Adrenal gland (tissue), 5 donors: ENCODE measurements at regions not wholly inside any gene's neighbourhood (a gene's known extent, or its start where the extent isn't known, plus 50 kb on each side); places are given as distances from the start of the nearest gene placed in this dataset.

Experiments used
- CTCF ChIP-seq, 6 experiments: fragments of 450-650 bp in 4 of 6; fragments of 200-600 bp in 2 of 6; sonication (generic) in 1 of 6; IDR thresholded peaks; 1 replicate in 5 of 6; 2 replicates in 1 of 6; pipeline versions ENCODE4 v1.5.1 to v1.8.0; 2016 to 2021; ENCODE audit warnings: antibody characterized with exemption in 6 of 6, mild to moderate bottlenecking in 2 of 6, moderate library complexity in 1 of 6
- POLR2A ChIP-seq, 2 donors: fragments of 450-650 bp; IDR thresholded peaks; one replicate each; pipeline ENCODE4 v1.6.1; 2017; ENCODE audit warnings: antibody characterized with exemption in 2 of 2, mild to moderate bottlenecking in 2 of 2, moderate library complexity in 1 of 2
- donor health status: DM: no; HTN: no; CAD: no.

- no peak for TF ChIP-seq CTCF (IDR thresholded peaks at IDR 0.05)
- no peak for TF ChIP-seq POLR2A (IDR thresholded peaks at IDR 0.05)
Observed at GRCh38 chr5:152987131-152987530, 503.3 kb upstream of the GRIA1 start.
